DND-41 (cell line): ENCODE measurements at regions not wholly inside any gene's neighbourhood (a gene's known extent, or its start where the extent isn't known, plus 50 kb on each side); places are given as distances from the start of the nearest gene placed in this dataset.

Source experiments
- ATAC-seq: fragments of 200-7000 bp; cut with Tn5 transposase; 3 replicates; pipeline ENCODE4 v1.9.1; 2021; ENCODE audit warnings: low read depth; ENCODE audit not compliant: insufficient read depth
- DNase-seq: peaks from one replicate; pipeline ENCODE4 v3.0.0-alpha.2; 2020
- H2AFZ ChIP-seq: 2 replicates; pipeline ENCODE4 v1.6.0; 2012; ENCODE audit warnings: low read depth, low read length
- H3K27ac ChIP-seq: 2 replicates; pipeline ENCODE4 v1.5.1; 2012; ENCODE audit warnings: low read length, inconsistent platforms
- H3K27me3 ChIP-seq: fragments of 200-600 bp; sonication (generic); 2 replicates; pipeline ENCODE4 v1.6.0; 2012; ENCODE audit warnings: low read length, mild to moderate bottlenecking, inconsistent platforms; ENCODE audit not compliant: insufficient read depth, poor library complexity
- H3K36me3 ChIP-seq: 2 replicates; pipeline ENCODE4 v1.5.1; 2012; ENCODE audit warnings: low read length, inconsistent platforms; ENCODE audit not compliant: insufficient read depth
- H3K4me1 ChIP-seq: 2 replicates; pipeline ENCODE4 v1.5.1; 2012; ENCODE audit warnings: mild to moderate bottlenecking, low read length; ENCODE audit not compliant: insufficient read depth
- H3K4me2 ChIP-seq: 2 replicates; pipeline ENCODE4 v1.6.0; 2012; ENCODE audit warnings: mild to moderate bottlenecking, moderate library complexity, low read length, inconsistent platforms; ENCODE audit not compliant: insufficient read depth
- H3K4me3 ChIP-seq, 2 experiments: fragments of 200-600 bp in 1 of 2; shearing (Covaris generic) in 1 of 2; 2 replicates each; pipeline ENCODE4 v1.5.1; 2012 to 2016; ENCODE audit warnings: inconsistent platforms in 2 of 2, low read length in 2 of 2, mild to moderate bottlenecking in 2 of 2, low read depth in 1 of 2, moderate library complexity in 1 of 2
- H3K79me2 ChIP-seq: 2 replicates; pipeline ENCODE4 v1.6.0; 2012; ENCODE audit warnings: low read length, inconsistent platforms; ENCODE audit not compliant: insufficient read depth
- H3K9ac ChIP-seq: 2 replicates; pipeline ENCODE4 v1.6.0; 2012; ENCODE audit warnings: low read depth, mild to moderate bottlenecking, inconsistent platforms, low read length, moderate library complexity
- H3K9me3 ChIP-seq: 2 replicates; pipeline ENCODE4 v1.5.1; 2012; ENCODE audit warnings: low read length, moderate library complexity, mild to moderate bottlenecking, inconsistent platforms; ENCODE audit not compliant: insufficient read depth, severe bottlenecking
- H4K20me1 ChIP-seq: 2 replicates; pipeline ENCODE4 v1.6.0; 2012; ENCODE audit warnings: low read length; ENCODE audit not compliant: insufficient read depth
- EZH2 ChIP-seq: IDR thresholded peaks from 3 replicates; pipeline ENCODE4 v1.6.1; 2012; ENCODE audit warnings: borderline replicate concordance, low read depth, mild to moderate bottlenecking, moderate library complexity, low read length, inconsistent platforms; ENCODE audit not compliant: severe bottlenecking
- TF ChIP-seq, protein P1 (sequence below): IDR thresholded peaks from 2 replicates; pipeline ENCODE4 v1.5.1; 2012; ENCODE audit warnings: borderline replicate concordance, low read length, moderate library complexity, mild to moderate bottlenecking; ENCODE audit not compliant: poor library complexity, severe bottlenecking; ENCODE audit errors: extremely low read depth

DNA sequence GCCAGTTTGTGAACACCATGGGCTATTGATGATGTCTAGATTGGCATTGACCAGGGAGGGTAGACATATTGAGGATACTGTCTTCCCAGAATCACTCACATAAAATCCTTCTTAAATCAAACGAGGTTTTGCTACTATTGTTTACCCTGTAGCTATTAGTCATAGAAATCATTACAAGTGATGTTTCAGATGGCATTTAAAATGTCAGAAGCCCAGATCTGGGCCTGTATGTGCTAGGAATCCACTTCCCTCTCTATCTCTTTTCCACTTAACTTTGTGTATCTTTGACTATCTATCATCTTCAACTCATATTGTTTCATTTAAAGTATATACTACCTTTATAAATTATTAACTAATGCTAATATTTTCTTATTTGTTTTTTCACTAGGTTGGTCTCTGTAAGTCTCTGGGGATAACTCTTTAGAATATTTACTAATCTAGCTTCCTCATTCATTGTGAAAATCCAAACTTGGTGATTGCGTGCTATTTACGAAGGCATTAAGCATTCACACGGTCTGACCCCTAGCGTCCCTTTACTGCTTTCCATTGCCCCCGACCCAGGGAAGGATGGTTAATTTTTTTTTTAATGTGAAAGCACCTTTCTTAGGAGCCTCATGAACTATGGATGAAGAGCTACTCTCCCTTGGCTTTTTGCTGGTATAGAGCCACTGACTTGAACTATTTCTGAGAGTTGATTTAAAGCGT lies 281.8 kb downstream of the GPATCH2 start:
- Histone ChIP-seq H3K4me1 (no peaks in the 10 kb centered on the region), H4K20me1 (no peaks in the 10 kb centered on the region), H3K4me2 (no peak overlapping the region), H3K27ac (no peak overlapping the region), H3K36me3 (no peaks in the 10 kb centered on the region), H3K27me3 (no peaks in the 10 kb centered on the region), H3K79me2 (no peaks in the 10 kb centered on the region), H2AFZ (no peak overlapping the region), H3K9ac (no peak overlapping the region), H3K4me3 (no peak overlapping the region), H3K9me3 (no peaks in the 10 kb centered on the region)
- no peak for ATAC-seq
- TF ChIP-seq EZH2: no peak
- TF ChIP-seq, protein P1, sequence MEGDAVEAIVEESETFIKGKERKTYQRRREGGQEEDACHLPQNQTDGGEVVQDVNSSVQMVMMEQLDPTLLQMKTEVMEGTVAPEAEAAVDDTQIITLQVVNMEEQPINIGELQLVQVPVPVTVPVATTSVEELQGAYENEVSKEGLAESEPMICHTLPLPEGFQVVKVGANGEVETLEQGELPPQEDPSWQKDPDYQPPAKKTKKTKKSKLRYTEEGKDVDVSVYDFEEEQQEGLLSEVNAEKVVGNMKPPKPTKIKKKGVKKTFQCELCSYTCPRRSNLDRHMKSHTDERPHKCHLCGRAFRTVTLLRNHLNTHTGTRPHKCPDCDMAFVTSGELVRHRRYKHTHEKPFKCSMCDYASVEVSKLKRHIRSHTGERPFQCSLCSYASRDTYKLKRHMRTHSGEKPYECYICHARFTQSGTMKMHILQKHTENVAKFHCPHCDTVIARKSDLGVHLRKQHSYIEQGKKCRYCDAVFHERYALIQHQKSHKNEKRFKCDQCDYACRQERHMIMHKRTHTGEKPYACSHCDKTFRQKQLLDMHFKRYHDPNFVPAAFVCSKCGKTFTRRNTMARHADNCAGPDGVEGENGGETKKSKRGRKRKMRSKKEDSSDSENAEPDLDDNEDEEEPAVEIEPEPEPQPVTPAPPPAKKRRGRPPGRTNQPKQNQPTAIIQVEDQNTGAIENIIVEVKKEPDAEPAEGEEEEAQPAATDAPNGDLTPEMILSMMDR: no peak
- DNase-seq: no peak

DNA sequence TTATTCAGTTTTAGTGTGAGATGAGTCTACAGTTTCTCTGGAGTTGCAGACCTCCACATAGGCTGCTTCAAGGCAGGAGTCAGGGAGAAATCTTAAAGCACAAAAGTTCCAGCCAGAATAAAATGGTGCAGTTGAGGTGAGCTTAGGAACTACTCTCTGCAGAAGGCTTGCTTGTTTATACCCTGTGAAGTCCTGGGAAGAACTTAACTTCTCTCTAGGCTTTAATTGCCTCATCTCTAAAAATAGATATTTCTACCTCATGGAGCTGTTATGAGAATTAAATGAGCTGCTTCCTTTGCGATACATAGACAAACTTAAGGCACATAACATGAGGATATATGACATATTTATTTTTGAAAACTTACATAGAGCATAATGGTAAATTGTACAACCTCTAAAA lies 286.2 kb downstream of the GPATCH2 start:
- no peaks in the 10 kb centered on the region for H3K36me3 ChIP-seq
- H3K9ac ChIP-seq: no peak overlapping the region
- DNase-seq: no peak
- H4K20me1 ChIP-seq: no peaks in the 10 kb centered on the region
- TF ChIP-seq EZH2: no peak
- TF ChIP-seq, protein P1: no peak
- no peaks in the 10 kb centered on the region for H3K79me2 ChIP-seq
- no peaks in the 10 kb centered on the region for H3K9me3 ChIP-seq
- no peaks in the 10 kb centered on the region for H3K4me1 ChIP-seq
- no peak overlapping the region for H3K27ac ChIP-seq
- H3K4me3 ChIP-seq: no peak overlapping the region
- no peak overlapping the region for H3K4me2 ChIP-seq
- no peak overlapping the region for H2AFZ ChIP-seq
- ATAC-seq: no peak
- H3K27me3 ChIP-seq: no peaks in the 10 kb centered on the region

DNA sequence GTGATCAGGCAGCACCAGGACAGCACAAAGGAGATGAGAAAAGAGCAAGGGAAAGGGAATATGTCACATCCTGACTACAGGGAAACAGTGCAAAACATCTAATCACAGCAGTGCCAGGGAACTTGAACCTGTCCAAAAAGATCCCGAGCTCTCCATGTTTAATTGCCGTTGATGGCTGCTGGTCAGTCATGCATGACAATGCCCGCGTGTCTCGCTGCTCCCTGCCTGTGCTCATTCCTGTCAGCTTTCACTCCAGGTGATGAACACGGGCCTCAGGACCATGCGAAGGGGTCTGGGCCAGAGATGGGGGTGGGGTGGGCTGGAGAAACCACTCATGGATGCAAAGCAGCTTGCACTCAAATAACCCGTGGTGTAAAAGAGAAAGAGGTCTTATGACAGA lies 287.0 kb downstream of the GPATCH2 start:
- no peaks in the 10 kb centered on the region for H4K20me1 ChIP-seq
- no peak for ATAC-seq
- TF ChIP-seq EZH2: no peak
- TF ChIP-seq, protein P1: no peak
- DNase-seq: no peak
- H3K4me1 ChIP-seq: no peaks in the 10 kb centered on the region
- no peaks in the 10 kb centered on the region for H3K9me3 ChIP-seq
- H3K9ac ChIP-seq: no peak overlapping the region
- no peaks in the 10 kb centered on the region for H3K27me3 ChIP-seq
- H3K4me3 ChIP-seq: no peak overlapping the region
- no peak overlapping the region for H3K27ac ChIP-seq
- H3K79me2 ChIP-seq: no peaks in the 10 kb centered on the region
- H3K36me3 ChIP-seq: no peaks in the 10 kb centered on the region
- H2AFZ ChIP-seq: no peak overlapping the region
- no peak overlapping the region for H3K4me2 ChIP-seq

DNA sequence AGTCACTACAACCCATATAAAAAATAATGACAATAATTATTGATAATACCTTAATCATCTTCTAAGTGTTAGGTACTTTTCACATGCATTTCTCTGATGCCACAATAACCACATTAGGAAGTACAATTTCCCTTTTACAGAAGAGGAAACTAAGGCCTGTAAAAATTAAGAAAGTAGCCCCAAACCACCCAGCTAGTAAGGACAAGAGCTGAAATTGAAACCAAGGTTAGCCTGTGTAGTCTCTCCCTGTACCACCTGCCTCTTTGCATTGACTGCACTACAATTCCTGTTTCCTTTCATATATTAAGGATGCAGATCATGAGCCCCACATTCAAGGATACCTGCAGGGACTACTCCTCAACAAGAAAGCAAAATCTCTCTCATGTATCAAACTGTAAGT lies 288.8 kb downstream of the GPATCH2 start:
- H2AFZ ChIP-seq: no peak overlapping the region
- H3K4me2 ChIP-seq: no peak overlapping the region
- H3K79me2 ChIP-seq: no peaks in the 10 kb centered on the region
- no peaks in the 10 kb centered on the region for H3K4me1 ChIP-seq
- H3K9me3 ChIP-seq: no peaks in the 10 kb centered on the region
- TF ChIP-seq, protein P1: no peak
- TF ChIP-seq EZH2: no peak
- no peak overlapping the region for H3K9ac ChIP-seq
- no peaks in the 10 kb centered on the region for H4K20me1 ChIP-seq
- no peak for ATAC-seq
- H3K27ac ChIP-seq: no peak overlapping the region
- no peak overlapping the region for H3K4me3 ChIP-seq
- no peak for DNase-seq
- no peaks in the 10 kb centered on the region for H3K27me3 ChIP-seq
- H3K36me3 ChIP-seq: no peaks in the 10 kb centered on the region
